Gastrocnemius medialis (tissue), 4 donors: ENCODE measurements at regions not wholly inside any gene's neighbourhood (a gene's known extent, or its start where the extent isn't known, plus 50 kb on each side); places are given as distances from the start of the nearest gene placed in this dataset.
"Not testable (repeated sequence)": the region's sequence is repeated elsewhere in the genome, so short reads cannot be mapped to it uniquely, and the experiment has no call there.

Source experiments
- ATAC-seq, 2 donors: fragments of 150-250 bp; one replicate each; pipeline ENCODE4 v1.9.1; 2016
- DNase-seq, 2 donors: peaks; one replicate each; pipeline ENCODE4 v3.0.0-alpha.2; 2019
- H3K27ac ChIP-seq, 4 donors: fragments of 200-600 bp; sonication (generic); 1 replicate in 1 of 4; 2 replicates in 3 of 4; pipeline ENCODE4 v1.5.1; 2016 to 2018; ENCODE audit warnings: mild to moderate bottlenecking in 2 of 4, moderate library complexity in 1 of 4
- H3K27me3 ChIP-seq, 3 donors: fragments of 200-600 bp; sonication (generic) in 2 of 3; 1 replicate in 1 of 3; 2 replicates in 2 of 3; pipeline versions ENCODE4 v1.5.1 to v1.6.0; 2016 to 2019; ENCODE audit warnings: mild to moderate bottlenecking in 1 of 3, moderate library complexity in 1 of 3
- H3K36me3 ChIP-seq, 2 donors: fragments of 200-600 bp; sonication (generic) in 1 of 2; one replicate each; pipeline ENCODE4 v1.5.1; 2017 to 2018
- H3K4me1 ChIP-seq, 2 donors: fragments of 200-600 bp; sonication (generic) in 1 of 2; one replicate each; pipeline ENCODE4 v1.5.1; 2016 to 2017; ENCODE audit warnings: mild to moderate bottlenecking in 2 of 2
- H3K4me3 ChIP-seq, 4 donors: fragments of 200-600 bp; sonication (generic) in 3 of 4; 1 replicate in 1 of 4; 2 replicates in 3 of 4; pipeline ENCODE4 v1.5.1; 2016 to 2019; ENCODE audit warnings: mild to moderate bottlenecking in 2 of 4
- H3K9me3 ChIP-seq, 3 donors: fragments of 200-600 bp; sonication (generic) in 2 of 3; 1 replicate in 1 of 3; 2 replicates in 2 of 3; pipeline ENCODE4 v1.5.1; 2016 to 2019
- POLR2A ChIP-seq, 2 donors: fragments of 450-650 bp; IDR thresholded peaks; one replicate each; pipeline ENCODE4 v1.6.1; 2017; ENCODE audit warnings: antibody characterized with exemption in 2 of 2, mild to moderate bottlenecking in 2 of 2, moderate library complexity in 2 of 2
- in situ Hi-C, 4 donors: fragments of 200-750 bp; cut with MboI; loops; one replicate each; pipeline versions ENCODE4 v1.15.0 to v1.8.0; 2017; ENCODE audit warnings: low sequenced_read_pairs in 4 of 4
- intact Hi-C: fragments of 100-400 bp; cut with DNase I; formaldehyde crosslinking; loops from one replicate; pipeline ENCODE4 v1.15.1; 2023; ENCODE audit warnings: low total_unique reads
- TF ChIP-seq, protein P1 (sequence below), 5 experiments: fragments of 450-650 bp in 3 of 5; fragments of 200-600 bp in 2 of 5; sonication (generic) in 2 of 5; IDR thresholded peaks in 4 of 5; conservative IDR thresholded peaks in 1 of 5; 1 replicate in 4 of 5; 2 replicates in 1 of 5; pipeline ENCODE4 v1.5.1; 2016 to 2019; ENCODE audit warnings: antibody characterized with exemption in 5 of 5, mild to moderate bottlenecking in 3 of 5, moderate library complexity in 3 of 5

DNA sequence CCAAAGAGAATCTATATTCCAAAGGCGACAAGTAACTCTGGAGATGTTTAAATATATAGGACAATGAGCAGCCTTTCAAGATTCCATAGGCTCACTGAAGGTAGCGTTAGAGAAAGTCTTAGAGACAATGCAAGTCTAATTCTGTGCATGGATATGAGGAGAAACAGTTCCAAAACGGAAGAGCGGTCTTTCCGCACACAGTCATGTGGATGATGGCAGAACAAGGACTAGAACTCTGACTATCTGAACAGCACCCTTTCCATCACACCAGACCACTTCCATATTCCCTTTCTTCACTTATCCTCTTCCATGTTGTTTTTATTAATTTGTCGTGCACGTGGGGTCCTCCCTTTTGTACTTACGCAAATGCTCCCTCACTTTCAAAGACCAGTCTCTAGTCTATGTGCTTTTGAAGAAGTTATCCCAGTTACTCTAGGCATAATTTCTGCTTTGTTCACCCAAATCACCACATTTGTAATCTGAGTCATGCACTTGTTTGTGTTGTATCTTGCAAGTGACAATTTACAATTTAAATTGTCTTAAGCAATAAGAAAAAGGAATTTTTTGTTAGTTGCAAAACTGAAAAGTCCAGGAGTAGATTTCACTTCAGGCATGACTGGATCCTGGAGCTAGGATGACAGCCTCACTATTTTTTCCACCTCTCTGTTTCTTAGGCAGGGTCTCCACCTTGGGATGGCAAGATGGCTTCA is 116.0 kb upstream of the ADRA1B start:
- Histone ChIP-seq H3K36me3 (no peaks in the 10 kb centered on the region), H3K4me1 (no peaks in the 10 kb centered on the region), H3K27me3 (no peaks in the 10 kb centered on the region), H3K9me3 (no peaks in the 10 kb centered on the region), H3K27ac (no peak overlapping the region), H3K4me3 (no peak overlapping the region)
- in situ Hi-C loops (no loop called here), intact Hi-C loops (no loop called here)
- TF ChIP-seq POLR2A (IDR thresholded peaks at IDR 0.05) = no peak
- TF ChIP-seq, protein P1, sequence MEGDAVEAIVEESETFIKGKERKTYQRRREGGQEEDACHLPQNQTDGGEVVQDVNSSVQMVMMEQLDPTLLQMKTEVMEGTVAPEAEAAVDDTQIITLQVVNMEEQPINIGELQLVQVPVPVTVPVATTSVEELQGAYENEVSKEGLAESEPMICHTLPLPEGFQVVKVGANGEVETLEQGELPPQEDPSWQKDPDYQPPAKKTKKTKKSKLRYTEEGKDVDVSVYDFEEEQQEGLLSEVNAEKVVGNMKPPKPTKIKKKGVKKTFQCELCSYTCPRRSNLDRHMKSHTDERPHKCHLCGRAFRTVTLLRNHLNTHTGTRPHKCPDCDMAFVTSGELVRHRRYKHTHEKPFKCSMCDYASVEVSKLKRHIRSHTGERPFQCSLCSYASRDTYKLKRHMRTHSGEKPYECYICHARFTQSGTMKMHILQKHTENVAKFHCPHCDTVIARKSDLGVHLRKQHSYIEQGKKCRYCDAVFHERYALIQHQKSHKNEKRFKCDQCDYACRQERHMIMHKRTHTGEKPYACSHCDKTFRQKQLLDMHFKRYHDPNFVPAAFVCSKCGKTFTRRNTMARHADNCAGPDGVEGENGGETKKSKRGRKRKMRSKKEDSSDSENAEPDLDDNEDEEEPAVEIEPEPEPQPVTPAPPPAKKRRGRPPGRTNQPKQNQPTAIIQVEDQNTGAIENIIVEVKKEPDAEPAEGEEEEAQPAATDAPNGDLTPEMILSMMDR (IDR thresholded peaks at IDR 0.05 in 4 of 5, conservative IDR thresholded peaks at IDR 0.05 in 1 of 5) = no peak
- ATAC-seq (no peak), DNase-seq (no peak)

DNA sequence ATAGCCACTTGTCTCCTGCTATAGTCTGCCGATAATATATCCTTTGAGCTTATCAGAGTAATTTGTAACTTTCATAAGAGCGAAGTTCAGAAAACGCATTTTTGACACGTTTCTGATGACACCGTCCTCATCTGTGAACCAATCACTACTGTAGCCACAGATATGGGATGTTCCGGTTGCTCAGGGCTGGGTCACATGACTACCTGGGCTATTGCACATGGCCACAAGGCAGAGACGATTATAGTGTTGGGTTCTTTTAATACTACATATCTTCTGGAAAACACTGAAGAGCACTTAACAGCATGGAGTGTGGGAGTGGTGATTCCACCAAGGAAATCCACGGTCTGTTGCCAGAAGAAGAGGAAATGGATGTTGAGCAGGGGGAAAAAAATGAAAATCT is 115.0 kb upstream of the ADRA1B start:
- in situ Hi-C loops (no loop called here), intact Hi-C loops (no loop called here)
- no peak for TF ChIP-seq POLR2A (IDR thresholded peaks at IDR 0.05)
- TF ChIP-seq, protein P1 (IDR thresholded peaks at IDR 0.05 in 4 of 5, conservative IDR thresholded peaks at IDR 0.05 in 1 of 5) = no peak
- Histone ChIP-seq H3K4me1 (no peaks in the 10 kb centered on the region), H3K27me3 (no peaks in the 10 kb centered on the region), H3K27ac (no peak overlapping the region), H3K4me3 (no peak overlapping the region), H3K9me3 (no peaks in the 10 kb centered on the region), H3K36me3 (no peaks in the 10 kb centered on the region)
- DNase-seq (no peak), ATAC-seq (no peak)

DNA sequence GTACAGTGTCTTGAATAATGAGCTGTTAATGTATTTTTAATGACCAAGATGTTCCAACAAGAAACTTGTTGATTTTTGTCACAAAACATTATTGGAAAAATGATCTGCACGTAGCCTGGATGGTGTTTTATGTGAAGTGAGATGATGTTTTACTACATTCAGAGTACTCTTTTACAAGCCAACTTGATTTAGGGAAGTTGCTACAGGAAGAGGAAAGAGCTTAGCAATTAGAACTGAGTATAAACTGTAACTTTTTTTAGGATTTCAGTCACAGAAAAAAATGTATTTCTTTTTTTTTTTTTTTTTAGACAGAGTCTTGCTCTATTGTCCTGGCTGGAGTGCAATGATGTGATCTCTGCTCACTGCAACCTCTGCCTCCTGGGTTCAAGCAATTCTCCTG is 113.6 kb upstream of the ADRA1B start:
- Histone ChIP-seq H3K36me3 (no peaks in the 10 kb centered on the region), H3K9me3 (no peaks in the 10 kb centered on the region), H3K27me3 (no peaks in the 10 kb centered on the region), H3K4me3 (no peak overlapping the region), H3K27ac (no peak overlapping the region), H3K4me1 (no peaks in the 10 kb centered on the region)
- ATAC-seq (no peak), DNase-seq (no peak)
- intact Hi-C loops = no loop called here
- in situ Hi-C loops = no loop called here
- TF ChIP-seq, protein P1 (IDR thresholded peaks at IDR 0.05 in 4 of 5, conservative IDR thresholded peaks at IDR 0.05 in 1 of 5) = no peak
- no peak for TF ChIP-seq POLR2A (IDR thresholded peaks at IDR 0.05)

DNA sequence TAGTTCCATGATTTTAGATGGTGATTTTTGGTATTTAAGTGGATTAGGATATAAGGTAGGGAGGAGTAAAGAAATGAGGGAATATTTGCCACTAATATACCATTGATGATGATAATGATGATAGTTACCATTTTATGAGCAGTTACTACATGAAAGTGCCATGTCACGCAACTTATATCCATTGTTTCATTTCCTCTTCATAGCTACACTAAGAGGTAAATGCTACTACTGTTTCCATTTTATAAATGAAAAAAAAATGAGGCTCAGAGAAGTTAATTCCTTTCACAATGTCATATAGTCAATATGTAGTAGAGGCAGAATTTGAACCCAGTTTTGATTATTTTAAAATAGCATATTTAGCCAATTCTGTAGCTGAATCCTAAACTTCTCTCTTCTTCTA is 112.2 kb upstream of the ADRA1B start:
- H3K9me3 ChIP-seq = no peaks in the 10 kb centered on the region
- no peaks in the 10 kb centered on the region for H3K27me3 ChIP-seq
- ATAC-seq (no peak), DNase-seq (no peak)
- H3K27ac ChIP-seq = no peak overlapping the region
- intact Hi-C loops (no loop called here), in situ Hi-C loops (no loop called here)
- H3K4me3 ChIP-seq = no peak overlapping the region
- H3K36me3 ChIP-seq = no peaks in the 10 kb centered on the region
- no peaks in the 10 kb centered on the region for H3K4me1 ChIP-seq
- TF ChIP-seq, protein P1 (IDR thresholded peaks at IDR 0.05 in 4 of 5, conservative IDR thresholded peaks at IDR 0.05 in 1 of 5) = no peak
- TF ChIP-seq POLR2A (IDR thresholded peaks at IDR 0.05) = no peak

DNA sequence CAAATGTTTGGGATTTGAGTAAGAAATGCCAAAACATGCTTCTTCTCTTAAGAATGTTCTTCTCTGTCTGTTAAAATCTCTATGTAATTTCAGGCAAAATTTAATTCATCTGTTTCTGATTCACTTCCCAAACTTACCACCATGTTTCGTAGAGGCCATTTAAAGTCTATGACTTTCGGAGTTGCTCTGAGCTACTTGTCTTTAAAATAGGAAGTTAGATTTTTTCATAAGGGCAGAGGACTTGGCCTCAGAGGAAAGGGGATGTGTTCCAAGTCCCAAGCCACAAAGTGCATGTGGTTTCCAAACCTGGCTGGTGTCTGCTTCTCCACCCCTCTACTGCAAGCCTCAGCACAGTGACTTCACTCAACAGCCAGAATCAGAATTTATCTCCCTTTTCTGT is 111.3 kb upstream of the ADRA1B start:
- no peaks in the 10 kb centered on the region for H3K36me3 ChIP-seq
- DNase-seq (peak in 1 of 2 donors; percentile 60), ATAC-seq (peak; percentile 77 to 82)
- H3K9me3 ChIP-seq = no peaks in the 10 kb centered on the region
- in situ Hi-C loops = no loop called here
- H3K4me1 ChIP-seq = no peaks in the 10 kb centered on the region
- intact Hi-C loops = no loop called here
- H3K27me3 ChIP-seq = no peaks in the 10 kb centered on the region
- no peak overlapping the region for H3K4me3 ChIP-seq
- peak overlapping the region in 2 of 4 donors; percentile 8 to 16 for H3K27ac ChIP-seq
- no peak for TF ChIP-seq POLR2A (IDR thresholded peaks at IDR 0.05)
- TF ChIP-seq, protein P1 (IDR thresholded peaks at IDR 0.05 in 4 of 5, conservative IDR thresholded peaks at IDR 0.05 in 1 of 5) = no peak

DNA sequence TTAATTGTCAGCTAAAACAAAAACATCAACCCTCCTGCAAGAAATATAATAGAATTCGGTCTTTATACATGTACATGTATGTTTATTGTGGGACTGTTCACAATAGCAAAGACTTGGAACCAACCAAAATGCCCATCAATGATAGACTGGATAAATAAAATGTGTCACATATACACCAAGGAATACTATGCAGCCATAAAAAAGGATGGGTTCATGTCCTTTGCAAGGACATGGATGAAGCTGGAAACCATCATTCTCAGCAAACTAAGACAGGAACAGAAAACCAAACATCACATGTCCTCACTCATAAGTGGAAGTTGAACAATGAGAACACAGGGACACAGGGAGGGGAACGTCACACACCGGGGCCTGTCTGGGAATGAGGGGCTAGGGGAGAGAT is 109.1 kb upstream of the ADRA1B start:
- H3K4me1 ChIP-seq, in situ Hi-C loops, H3K4me3 ChIP-seq, intact Hi-C loops, H3K36me3 ChIP-seq, H3K27me3 ChIP-seq, DNase-seq, H3K27ac ChIP-seq, H3K9me3 ChIP-seq, ATAC-seq: not testable (repeated sequence)
